Keratinocyte (primary cell): ENCODE measurements at regions not wholly inside any gene's neighbourhood (a gene's known extent, or its start where the extent isn't known, plus 50 kb on each side); places are given as distances from the start of the nearest gene placed in this dataset.

Experiments used
- DNase-seq: peaks from one replicate; pipeline ENCODE4 v3.0.0-alpha.2; 2011; ENCODE audit warnings: low read depth, missing footprints, low spot score
- FAIRE-seq: peaks from 2 replicates; lab custom pipeline; 2011; peaks lifted over from hg19 to GRCh38; lab: Jason Lieb, UNC
- H2AFZ ChIP-seq: 2 replicates; pipeline ENCODE4 v1.6.0; 2012; ENCODE audit warnings: low read length, control low read depth, inconsistent platforms; ENCODE audit not compliant: control insufficient read depth
- H3K27ac ChIP-seq: 2 replicates; pipeline ENCODE4 v1.5.1; 2011; ENCODE audit warnings: low read length; ENCODE audit not compliant: control insufficient read depth, insufficient read depth
- H3K27me3 ChIP-seq: 3 replicates; pipeline ENCODE4 v1.6.0; 2011; ENCODE audit warnings: low read length; ENCODE audit not compliant: control insufficient read depth, insufficient read depth; ENCODE audit errors: extremely low read depth
- H3K36me3 ChIP-seq, 2 experiments: 2 replicates in 1 of 2; 3 replicates in 1 of 2; pipeline ENCODE4 v1.5.1; 2011; ENCODE audit warnings: low read length in 2 of 2, mild to moderate bottlenecking in 1 of 2; ENCODE audit not compliant: control insufficient read depth in 2 of 2, insufficient read depth in 2 of 2; ENCODE audit errors: extremely low read depth in 1 of 2
- H3K4me1 ChIP-seq: 3 replicates; pipeline ENCODE4 v1.5.1; 2011; ENCODE audit warnings: low read length; ENCODE audit not compliant: control insufficient read depth, insufficient read depth; ENCODE audit errors: extremely low read depth
- H3K4me2 ChIP-seq: 3 replicates; pipeline ENCODE4 v1.6.0; 2011; ENCODE audit warnings: low read depth, low read length; ENCODE audit not compliant: control insufficient read depth, insufficient read depth; ENCODE audit errors: extremely low read depth
- H3K4me3 ChIP-seq, 3 experiments: fragments of 200-600 bp in 1 of 3; sonication (generic) in 1 of 3; 2 replicates in 2 of 3; 3 replicates in 1 of 3; pipeline ENCODE4 v1.5.1; 2011 to 2016; ENCODE audit warnings: low read length in 3 of 3, mild to moderate bottlenecking in 3 of 3, control low read depth in 2 of 3, inconsistent platforms in 1 of 3, low read depth in 1 of 3, mixed read lengths in 1 of 3, mixed run types in 1 of 3, moderate library complexity in 1 of 3; ENCODE audit not compliant: control insufficient read depth in 2 of 3, insufficient read depth in 2 of 3; ENCODE audit errors: extremely low read depth in 1 of 3
- H3K79me2 ChIP-seq: 2 replicates; pipeline ENCODE4 v1.6.0; 2012; ENCODE audit warnings: low read length; ENCODE audit not compliant: control insufficient read depth, insufficient read depth
- H3K9ac ChIP-seq: 3 replicates; pipeline ENCODE4 v1.6.0; 2011; ENCODE audit warnings: low read length; ENCODE audit not compliant: control insufficient read depth, insufficient read depth; ENCODE audit errors: extremely low read depth
- H3K9me1 ChIP-seq: 3 replicates; pipeline ENCODE4 v1.6.0; 2011; ENCODE audit warnings: low read length; ENCODE audit not compliant: control insufficient read depth, insufficient read depth; ENCODE audit errors: extremely low read depth
- H3K9me3 ChIP-seq: 2 replicates; pipeline ENCODE4 v1.5.1; 2012; ENCODE audit warnings: low read depth, low read length; ENCODE audit not compliant: control insufficient read depth
- H4K20me1 ChIP-seq: 3 replicates; pipeline ENCODE4 v1.6.0; 2011; ENCODE audit warnings: low read length; ENCODE audit not compliant: control insufficient read depth, insufficient read depth; ENCODE audit errors: extremely low read depth
- CTCF ChIP-seq, 3 experiments: IDR thresholded peaks in 1 of 3; conservative IDR thresholded peaks in 1 of 3; optimal IDR thresholded peaks in 1 of 3; 2 replicates in 2 of 3; 3 replicates in 1 of 3; pipeline versions ENCODE3 to v1.5.1; 2011; ENCODE audit warnings: low read length in 3 of 3, mild to moderate bottlenecking in 3 of 3, moderate library complexity in 2 of 3, control low read depth in 1 of 3, inconsistent platforms in 1 of 3; ENCODE audit not compliant: insufficient read depth in 2 of 3; ENCODE audit errors: extremely low read depth in 1 of 3
- EZH2 ChIP-seq: IDR thresholded peaks from one replicate; pipeline ENCODE4 v1.6.1; 2012; ENCODE audit warnings: inconsistent platforms, mild to moderate bottlenecking, low read length, moderate library complexity
- dilution Hi-C: fragments of 300-500 bp; cut with MboI; formaldehyde crosslinking; loops from one replicate; pipeline ENCODE4 v1.7.0; 2020; ENCODE audit warnings: low sequenced_read_pairs; ENCODE audit not compliant: extremely low pct_ligation_motif_present

DNA sequence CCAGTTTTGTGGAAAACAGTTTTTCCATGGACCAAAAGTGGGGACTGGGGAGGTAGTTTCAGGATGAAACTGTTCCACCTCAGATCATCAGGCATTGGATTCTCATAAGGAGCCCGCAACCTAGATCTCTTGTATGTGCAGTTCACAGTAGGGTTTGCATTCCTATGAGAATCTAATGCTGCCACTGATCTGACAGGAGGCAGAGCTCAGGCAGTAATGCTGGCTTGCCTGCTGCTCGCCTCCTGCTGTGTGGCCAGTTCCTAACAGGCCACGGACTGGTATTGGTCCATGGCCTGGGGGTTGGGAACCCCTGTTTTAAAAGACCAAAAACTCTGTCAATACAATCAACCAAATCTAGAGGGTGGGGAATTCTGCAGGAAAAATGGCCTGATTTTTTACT is 100.0 kb upstream of the EOLA2 start:
- Histone ChIP-seq H3K27me3 (no peaks in the 10 kb centered on the region), H2AFZ (no peak overlapping the region), H3K4me3 (no peak overlapping the region), H3K4me2 (no peak overlapping the region), H3K9ac (no peak overlapping the region), H3K79me2 (no peaks in the 10 kb centered on the region), H3K4me1 (peaks cover 23% of the 10 kb centered on the region), H4K20me1 (no peaks in the 10 kb centered on the region), H3K27ac (no peak overlapping the region), H3K9me1 (no peaks in the 10 kb centered on the region), H3K36me3 (no peaks in the 10 kb centered on the region), H3K9me3 (no peaks in the 10 kb centered on the region)
- dilution Hi-C loops: no loop called here
- FAIRE-seq (no peak), DNase-seq (no peak)
- TF ChIP-seq CTCF (optimal IDR thresholded peaks at IDR 0.05 in 1 of 3, IDR thresholded peaks at IDR 0.05 in 1 of 3, conservative IDR thresholded peaks at IDR 0.05 in 1 of 3; ENCODE audit: extremely low read depth in 1 of 3, insufficient read depth in 2 of 3, low read length in 3 of 3): no peak
- no peak for TF ChIP-seq EZH2

DNA sequence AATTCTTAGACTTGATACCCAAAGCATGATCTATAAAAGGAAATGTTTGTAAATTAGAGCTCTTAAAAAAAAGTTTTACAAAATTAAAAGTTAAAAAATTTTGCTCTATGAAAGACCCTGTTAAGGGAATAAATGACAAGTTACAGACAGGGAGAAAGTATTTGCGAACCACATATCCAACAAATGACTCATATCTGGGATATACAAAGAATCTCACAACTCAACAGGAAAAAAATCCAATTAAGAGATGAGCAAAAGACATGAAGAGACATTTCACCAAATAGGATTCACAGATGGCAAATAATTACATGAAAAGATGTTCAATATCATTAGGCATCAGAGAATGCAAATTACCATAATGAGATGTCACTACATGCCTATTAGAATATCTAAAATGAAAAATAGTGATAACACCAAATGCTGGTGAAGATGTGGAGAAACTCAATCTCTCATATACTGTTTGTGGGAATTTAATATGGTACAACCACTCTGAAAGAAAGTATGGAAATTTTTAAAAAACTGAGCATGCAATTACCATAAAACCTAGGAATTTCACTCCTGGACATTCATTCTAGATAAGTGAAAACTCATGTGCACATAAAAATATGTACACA is 100.8 kb upstream of the EOLA2 start:
- Histone ChIP-seq H3K36me3 (no peaks in the 10 kb centered on the region), H3K4me2 (no peak overlapping the region), H3K79me2 (no peaks in the 10 kb centered on the region), H3K27ac (no peak overlapping the region), H3K9me1 (no peaks in the 10 kb centered on the region), H3K9ac (no peak overlapping the region), H3K4me3 (no peak overlapping the region), H2AFZ (no peak overlapping the region), H3K27me3 (no peaks in the 10 kb centered on the region), H3K4me1 (peaks cover 23% of the 10 kb centered on the region), H3K9me3 (no peaks in the 10 kb centered on the region), H4K20me1 (no peaks in the 10 kb centered on the region)
- TF ChIP-seq EZH2: no peak
- TF ChIP-seq CTCF (optimal IDR thresholded peaks at IDR 0.05 in 1 of 3, IDR thresholded peaks at IDR 0.05 in 1 of 3, conservative IDR thresholded peaks at IDR 0.05 in 1 of 3; ENCODE audit: extremely low read depth in 1 of 3, insufficient read depth in 2 of 3, low read length in 3 of 3): no peak
- FAIRE-seq: no peak
- dilution Hi-C loops: no loop called here
- DNase-seq: no peak
